ENCODE measurements at regions not wholly inside any gene's neighbourhood (a gene's known extent, or its start where the extent isn't known, plus 50 kb on each side); places are given as distances from the start of the nearest gene placed in this dataset.

- Histone ChIP-seq H3K9me3 (ENCODE audit: insufficient read depth, low read length, severe bottlenecking) (no peaks in the 10 kb centered on the region), H3K4me2 (ENCODE audit: insufficient read depth, low read length) (no peak overlapping the region), H2AFZ (ENCODE audit: low read depth, low read length) (no peak overlapping the region), H4K20me1 (ENCODE audit: insufficient read depth, low read length) (no peaks in the 10 kb centered on the region), H3K36me3 (ENCODE audit: insufficient read depth, low read length) (no peaks in the 10 kb centered on the region), H3K27me3 (ENCODE audit: insufficient read depth, low read length, poor library complexity) (no peaks in the 10 kb centered on the region), H3K9ac (ENCODE audit: low read depth, low read length) (no peak overlapping the region), H3K27ac (ENCODE audit: low read length) (no peak overlapping the region), H3K4me1 (ENCODE audit: insufficient read depth, low read length) (no peaks in the 10 kb centered on the region), H3K4me3 (ENCODE audit: low read depth in 1 of 2, low read length in 2 of 2) (no peak overlapping the region), H3K79me2 (ENCODE audit: insufficient read depth, low read length) (no peaks in the 10 kb centered on the region)
- DNase-seq (no peak), ATAC-seq (ENCODE audit: insufficient read depth, low read depth) (no peak)
- TF ChIP-seq EZH2 (IDR thresholded peaks at IDR 0.05; ENCODE audit: borderline replicate concordance, low read depth, low read length, severe bottlenecking), result no peak
Measured at GRCh38 chr4:179001918-179002317, 1559.7 kb upstream of the AGA start.

GRCh38 chr4:179007755-179008154, 1565.5 kb upstream of the AGA start:
- DNase-seq (no peak), ATAC-seq (ENCODE audit: insufficient read depth, low read depth) (no peak)
- Histone ChIP-seq H3K79me2 (ENCODE audit: insufficient read depth, low read length) (no peaks in the 10 kb centered on the region), H4K20me1 (ENCODE audit: insufficient read depth, low read length) (no peaks in the 10 kb centered on the region), H3K36me3 (ENCODE audit: insufficient read depth, low read length) (no peaks in the 10 kb centered on the region), H3K27me3 (ENCODE audit: insufficient read depth, low read length, poor library complexity) (no peaks in the 10 kb centered on the region), H3K9ac (ENCODE audit: low read depth, low read length) (no peak overlapping the region), H2AFZ (ENCODE audit: low read depth, low read length) (no peak overlapping the region), H3K4me2 (ENCODE audit: insufficient read depth, low read length) (no peak overlapping the region), H3K27ac (ENCODE audit: low read length) (no peak overlapping the region), H3K9me3 (ENCODE audit: insufficient read depth, low read length, severe bottlenecking) (no peaks in the 10 kb centered on the region), H3K4me3 (ENCODE audit: low read depth in 1 of 2, low read length in 2 of 2) (no peak overlapping the region), H3K4me1 (ENCODE audit: insufficient read depth, low read length) (no peaks in the 10 kb centered on the region)
- TF ChIP-seq EZH2 (IDR thresholded peaks at IDR 0.05; ENCODE audit: borderline replicate concordance, low read depth, low read length, severe bottlenecking) (no peak), CTCF (IDR thresholded peaks at IDR 0.05; ENCODE audit: borderline replicate concordance, extremely low read depth, low read length, poor library complexity, severe bottlenecking) (no peak)

GRCh38 chr4:179017581-179017980, 1575.3 kb upstream of the AGA start:
- no peaks in the 10 kb centered on the region for H3K9me3 ChIP-seq (ENCODE audit: insufficient read depth, low read length, severe bottlenecking)
- no peaks in the 10 kb centered on the region for H3K27me3 ChIP-seq (ENCODE audit: insufficient read depth, low read length, poor library complexity)
- H3K4me3 ChIP-seq (ENCODE audit: low read depth in 1 of 2, low read length in 2 of 2), result no peak overlapping the region
- no peak overlapping the region for H3K9ac ChIP-seq (ENCODE audit: low read depth, low read length)
- no peak overlapping the region for H3K4me2 ChIP-seq (ENCODE audit: insufficient read depth, low read length)
- no peak for TF ChIP-seq CTCF (IDR thresholded peaks at IDR 0.05; ENCODE audit: borderline replicate concordance, extremely low read depth, low read length, poor library complexity, severe bottlenecking)
- TF ChIP-seq EZH2 (IDR thresholded peaks at IDR 0.05; ENCODE audit: borderline replicate concordance, low read depth, low read length, severe bottlenecking), result no peak
- H3K36me3 ChIP-seq (ENCODE audit: insufficient read depth, low read length), result no peaks in the 10 kb centered on the region
- no peaks in the 10 kb centered on the region for H3K79me2 ChIP-seq (ENCODE audit: insufficient read depth, low read length)
- no peak overlapping the region for H3K27ac ChIP-seq (ENCODE audit: low read length)
- no peaks in the 10 kb centered on the region for H3K4me1 ChIP-seq (ENCODE audit: insufficient read depth, low read length)
- DNase-seq, result no peak
- H2AFZ ChIP-seq (ENCODE audit: low read depth, low read length), result no peak overlapping the region
- H4K20me1 ChIP-seq (ENCODE audit: insufficient read depth, low read length), result no peaks in the 10 kb centered on the region
- no peak for ATAC-seq (ENCODE audit: insufficient read depth, low read depth)

- Histone ChIP-seq H3K4me3 (ENCODE audit: low read depth in 1 of 2, low read length in 2 of 2) (no peak overlapping the region), H3K4me1 (ENCODE audit: insufficient read depth, low read length) (no peaks in the 10 kb centered on the region), H3K9me3 (ENCODE audit: insufficient read depth, low read length, severe bottlenecking) (no peaks in the 10 kb centered on the region), H3K27ac (ENCODE audit: low read length) (no peak overlapping the region), H3K36me3 (ENCODE audit: insufficient read depth, low read length) (no peaks in the 10 kb centered on the region), H3K9ac (ENCODE audit: low read depth, low read length) (no peak overlapping the region), H4K20me1 (ENCODE audit: insufficient read depth, low read length) (no peaks in the 10 kb centered on the region), H2AFZ (ENCODE audit: low read depth, low read length) (no peak overlapping the region), H3K79me2 (ENCODE audit: insufficient read depth, low read length) (no peaks in the 10 kb centered on the region), H3K27me3 (ENCODE audit: insufficient read depth, low read length, poor library complexity) (no peaks in the 10 kb centered on the region), H3K4me2 (ENCODE audit: insufficient read depth, low read length) (no peak overlapping the region)
- ATAC-seq (ENCODE audit: insufficient read depth, low read depth) (no peak), DNase-seq (no peak)
- TF ChIP-seq EZH2 (IDR thresholded peaks at IDR 0.05; ENCODE audit: borderline replicate concordance, low read depth, low read length, severe bottlenecking), result no peak
- TF ChIP-seq CTCF (IDR thresholded peaks at IDR 0.05; ENCODE audit: borderline replicate concordance, extremely low read depth, low read length, poor library complexity, severe bottlenecking), result no peak
Measured at GRCh38 chr4:179027569-179027968, 1585.3 kb upstream of the AGA start.
